Activated naive CD4-positive, alpha-beta T cell treated with Interleukin-2 at 50 U/mL for 16 hours (primary cell): ENCODE measurements at regions not wholly inside any gene's neighbourhood (a gene's known extent, or its start where the extent isn't known, plus 50 kb on each side); places are given as distances from the start of the nearest gene placed in this dataset.

Source experiments
- DNase-seq: peaks from one replicate; pipeline ENCODE4 v3.0.0-alpha.2; 2020

GRCh38 chr16:66167564-66168291, 198.8 kb upstream of the CDH5 start:
- DNase-seq: no peak

- DNase-seq: no peak
These were observed 200.0 kb upstream of the CDH5 start for GRCh38 chr16:66166490-66166889.

- DNase-seq: no peak
These were observed 200.6 kb upstream of the CDH5 start for GRCh38 chr16:66165879-66166278.

GRCh38 chr16:66164581-66165247, 201.8 kb upstream of the CDH5 start:
- DNase-seq: no peak

GRCh38 chr16:66162821-66163220, 203.7 kb upstream of the CDH5 start:
- no peak for DNase-seq

GRCh38 chr16:66161942-66162341, 204.5 kb upstream of the CDH5 start:
- no peak for DNase-seq

- no peak for DNase-seq
These were observed 205.2 kb upstream of the CDH5 start for GRCh38 chr16:66161269-66161668.

- no peak for DNase-seq
These were observed 206.5 kb upstream of the CDH5 start for GRCh38 chr16:66159987-66160386.

GRCh38 chr16:66156538-66156937, 210.0 kb upstream of the CDH5 start:
- no peak for DNase-seq

- no peak for DNase-seq
These were observed 210.6 kb upstream of the CDH5 start for GRCh38 chr16:66155933-66156332.

- DNase-seq: no peak
These were observed 211.7 kb upstream of the CDH5 start for GRCh38 chr16:66154801-66155200.

- DNase-seq: no peak
These were observed 213.6 kb upstream of the CDH5 start for GRCh38 chr16:66152823-66153393.

- no peak for DNase-seq
These were observed 214.3 kb upstream of the CDH5 start for GRCh38 chr16:66152181-66152580.

- DNase-seq: no peak
These were observed 215.6 kb upstream of the CDH5 start for GRCh38 chr16:66150698-66151482.

- DNase-seq: no peak
These were observed 219.2 kb upstream of the CDH5 start for GRCh38 chr16:66147291-66147690.

- DNase-seq: no peak
These were observed 219.7 kb upstream of the CDH5 start for GRCh38 chr16:66146798-66147197.

GRCh38 chr16:66144641-66145040, 221.8 kb upstream of the CDH5 start:
- DNase-seq: no peak

GRCh38 chr16:66143415-66143814, 223.1 kb upstream of the CDH5 start:
- DNase-seq: no peak

GRCh38 chr16:66141885-66142284, 224.6 kb upstream of the CDH5 start:
- no peak for DNase-seq

GRCh38 chr16:66137853-66138252, 228.6 kb upstream of the CDH5 start:
- DNase-seq: no peak

GRCh38 chr16:66136841-66137240, 229.7 kb upstream of the CDH5 start:
- DNase-seq: no peak

GRCh38 chr16:66135838-66136237, 230.7 kb upstream of the CDH5 start:
- no peak for DNase-seq

GRCh38 chr16:66135421-66135831, 231.1 kb upstream of the CDH5 start:
- DNase-seq: no peak

- DNase-seq: no peak
These were observed 231.6 kb upstream of the CDH5 start for GRCh38 chr16:66134875-66135274.
